HCT116 (cell line): ENCODE measurements at regions not wholly inside any gene's neighbourhood (a gene's known extent, or its start where the extent isn't known, plus 50 kb on each side); places are given as distances from the start of the nearest gene placed in this dataset.

ENCODE experiments used
- ATAC-seq: fragments of 200-7000 bp; cut with Tn5 transposase; 2 replicates; pipeline ENCODE4 v1.9.1; 2020; ENCODE audit warnings: mild to moderate bottlenecking, moderate library complexity
- BruUV-seq: library from RNA; stranded (reverse); fragments of 400-500 nt; replicated peaks from 2 replicates; lab custom pipeline; 2021; lab: Mats Ljungman, UMichigan
- CTCF ChIA-PET: fragments of 300-600 bp; sonication (Branson Sonifier 250); formaldehyde crosslinking; loops from one replicate; lab custom pipeline; 2021; ENCODE audit warnings: antibody characterized with exemption; lab: Charles Lee
- POLR2A ChIA-PET: fragments of 300-600, 350-600 bp; sonication (Branson Sonifier 250); formaldehyde crosslinking; loops from one replicate; lab custom pipeline; 2021; ENCODE audit warnings: antibody characterized with exemption; lab: Charles Lee
- RAD21 ChIA-PET, 2 experiments: fragments of 300-600 bp; sonication (Branson Sonifier 250); formaldehyde crosslinking; loops; one replicate each; lab custom pipeline; 2023; ENCODE audit warnings: low total read pairs in 2 of 2; ENCODE audit not compliant: uncharacterized antibody in 2 of 2, unreplicated experiment in 2 of 2, low non-redundant PET in 1 of 2; lab: Charles Lee
- DNase-seq: peaks from one replicate; pipeline ENCODE4 v3.0.0-alpha.2; 2010; ENCODE audit warnings: low read depth, low spot score
- H2AFZ ChIP-seq: fragments of 200-600 bp; shearing (Covaris generic), sonication (generic); 2 replicates; pipeline ENCODE4 v1.6.1; 2017; ENCODE audit warnings: low read depth, mixed run types, mixed read lengths, antibody characterized with exemption, low read length; ENCODE audit not compliant: poor library complexity, severe bottlenecking
- H3K27ac ChIP-seq: 2 replicates; pipeline ENCODE4 v1.5.1; 2012; ENCODE audit warnings: low read depth, low read length
- H3K27me3 ChIP-seq: fragments of 200-600 bp; sonication (generic); 2 replicates; pipeline ENCODE4 v1.6.1; 2016; ENCODE audit warnings: mixed run types, low read length, mixed read lengths; ENCODE audit not compliant: insufficient read depth
- H3K36me3 ChIP-seq, 2 experiments: fragments of 200-500 bp in 1 of 2; fragments of 200-600 bp in 1 of 2; sonication (Bioruptor generic) in 1 of 2; sonication (generic) in 1 of 2; 2 replicates each; pipeline versions ENCODE4 v1.5.1 to v1.6.1; 2014 to 2016; ENCODE audit warnings: low read length in 2 of 2, inconsistent platforms in 1 of 2, mixed read lengths in 1 of 2, mixed run types in 1 of 2; ENCODE audit not compliant: insufficient read depth in 2 of 2, control insufficient read depth in 1 of 2
- H3K4me1 ChIP-seq, 2 experiments: fragments of 200-600 bp in 1 of 2; sonication (generic) in 1 of 2; 2 replicates each; pipeline versions ENCODE4 v1.5.1 to v1.6.1; 2012 to 2017; ENCODE audit warnings: low read length in 2 of 2, inconsistent platforms in 1 of 2, mild to moderate bottlenecking in 1 of 2, mixed read lengths in 1 of 2, mixed run types in 1 of 2, moderate library complexity in 1 of 2; ENCODE audit not compliant: insufficient read depth in 2 of 2, control insufficient read depth in 1 of 2
- H3K4me2 ChIP-seq: fragments of 200-600 bp; sonication (generic); 2 replicates; pipeline ENCODE4 v1.6.1; 2017; ENCODE audit warnings: mixed run types, low read length, mixed read lengths
- H3K4me3 ChIP-seq, 2 experiments: fragments of 200-600 bp in 1 of 2; sonication (generic) in 1 of 2; replicated peaks in 1 of 2; 2 replicates each; pipeline ENCODE4 v1.5.1; 2011 to 2016; ENCODE audit warnings: low read length in 2 of 2, control low read depth in 1 of 2, low read depth in 1 of 2, mild to moderate bottlenecking in 1 of 2, mixed read lengths in 1 of 2, mixed run types in 1 of 2
- H3K79me2 ChIP-seq: fragments of 200-600 bp; sonication (generic); 2 replicates; pipeline ENCODE4 v1.6.1; 2017; ENCODE audit warnings: mild to moderate bottlenecking, mixed run types, low read length, moderate library complexity, mixed read lengths; ENCODE audit not compliant: insufficient read depth
- H3K9ac ChIP-seq: fragments of 200-600 bp; sonication (generic); 2 replicates; pipeline ENCODE4 v1.6.1; 2016; ENCODE audit warnings: low read length, mixed read lengths
- H3K9me2 ChIP-seq: fragments of 200-600 bp; sonication (generic), shearing (Covaris generic); 2 replicates; pipeline ENCODE4 v1.6.1; 2017; ENCODE audit warnings: mixed run types, mild to moderate bottlenecking, moderate library complexity; ENCODE audit not compliant: insufficient read depth
- H3K9me3 ChIP-seq, 2 experiments: fragments of 200-500 bp in 1 of 2; fragments of 200-600 bp in 1 of 2; sonication (Bioruptor generic) in 1 of 2; sonication (generic) in 1 of 2; 2 replicates each; pipeline ENCODE4 v1.6.1; 2014 to 2017; ENCODE audit warnings: low read length in 2 of 2, mixed read lengths in 2 of 2, inconsistent platforms in 1 of 2, low read depth in 1 of 2, mild to moderate bottlenecking in 1 of 2, mixed run types in 1 of 2, moderate library complexity in 1 of 2; ENCODE audit not compliant: control insufficient read depth in 1 of 2, insufficient read depth in 1 of 2
- H4K20me1 ChIP-seq: fragments of 200-600 bp; sonication (generic), shearing (Covaris generic); 2 replicates; pipeline ENCODE4 v1.6.1; 2017; ENCODE audit warnings: mixed run types, mild to moderate bottlenecking, moderate library complexity; ENCODE audit not compliant: insufficient read depth
- CTCF ChIP-seq, 3 experiments: fragments of 200-600 bp in 1 of 3; sonication (generic) in 1 of 3; IDR thresholded peaks in 2 of 3; conservative IDR thresholded peaks in 1 of 3; 2 replicates each; pipeline ENCODE4 v1.5.1; 2012 to 2017; ENCODE audit warnings: low read depth in 2 of 3, low read length in 2 of 3, antibody characterized with exemption in 1 of 3, borderline replicate concordance in 1 of 3, control low read depth in 1 of 3, mild to moderate bottlenecking in 1 of 3, mixed read lengths in 1 of 3, mixed run types in 1 of 3, moderate library complexity in 1 of 3; ENCODE audit not compliant: insufficient read depth in 1 of 3
- EGR1 ChIP-seq: IDR thresholded peaks from 2 replicates; pipeline ENCODE4 v1.6.1; 2012; ENCODE audit warnings: low read depth
- EZH2phosphoT487 ChIP-seq: fragments of 200-600 bp; IDR thresholded peaks from 2 replicates; pipeline ENCODE4 v1.6.1; 2018; ENCODE audit warnings: antibody characterized with exemption, borderline replicate concordance
- MAX ChIP-seq: IDR thresholded peaks from 2 replicates; pipeline ENCODE4 v1.6.1; 2012
- POLR2AphosphoS5 ChIP-seq: IDR thresholded peaks from 2 replicates; pipeline ENCODE4 v1.6.1; 2011; ENCODE audit warnings: mild to moderate bottlenecking, low read depth, low read length, moderate library complexity
- ZFX ChIP-seq: fragments of 450-650 bp; IDR thresholded peaks from 2 replicates; pipeline ENCODE4 v1.6.1; 2017
- ZNF274 ChIP-seq: fragments of 200-500 bp; sonication (Bioruptor generic); IDR thresholded peaks from 2 replicates; pipeline ENCODE4 v1.6.1; 2014; ENCODE audit warnings: mild to moderate bottlenecking, low read depth, low read length, inconsistent platforms
- intact Hi-C: fragments of 100-400 bp; cut with micrococcal nuclease; formaldehyde crosslinking; loops from 2 replicates; pipeline ENCODE4 v1.10.0; 2022
- TF ChIP-seq, protein P1 (sequence below): IDR thresholded peaks from 2 replicates; pipeline ENCODE4 v1.6.1; 2012

GRCh38 chr9:78437296-78437695, 140.4 kb downstream of the PSAT1 start:
- Histone ChIP-seq H3K9ac (no peak overlapping the region), H3K27me3 (peaks cover 9% of the 10 kb centered on the region; the same call in 1 of the 2 replicates)
- CTCF ChIA-PET, result no interaction called here

More at GRCh38 chr9:78437296-78437695, 140.4 kb downstream of the PSAT1 start:
- H3K9me3 ChIP-seq, result no peaks in the 10 kb centered on the region
- ATAC-seq (no peak), DNase-seq (no peak)
- no peaks in the 10 kb centered on the region for H3K9me2 ChIP-seq
- no peaks in the 10 kb centered on the region for H3K36me3 ChIP-seq
- H3K4me3 ChIP-seq, result no peak overlapping the region
- H3K4me2 ChIP-seq, result no peak overlapping the region
- H4K20me1 ChIP-seq, result no peaks in the 10 kb centered on the region
- RAD21 ChIA-PET, result no interaction called here
- POLR2A ChIA-PET, result no interaction called here
- no peaks in the 10 kb centered on the region for H3K4me1 ChIP-seq
- no peak overlapping the region for H3K27ac ChIP-seq
- no peak overlapping the region for H2AFZ ChIP-seq
- intact Hi-C loops, result loop anchor here (5.0 to 10.0 kb wide), 2 partner anchors 268 to 695 kb away; no protein-coding TSS in a partner anchor
- BruUV-seq, result no TSS peak
- no peaks in the 10 kb centered on the region for H3K79me2 ChIP-seq
- TF ChIP-seq MAX (no peak), EZH2phosphoT487 (no peak), POLR2AphosphoS5 (no peak), CTCF (IDR thresholded peaks at IDR 0.05 in 2 of 3, conservative IDR thresholded peaks at IDR 0.05 in 1 of 3; ENCODE audit: borderline replicate concordance in 1 of 3, insufficient read depth in 1 of 3, low read depth in 2 of 3, low read length in 2 of 3) (no peak), ZNF274 (no peak), EGR1 (no peak), ZFX (no peak)
- TF ChIP-seq, protein P1, sequence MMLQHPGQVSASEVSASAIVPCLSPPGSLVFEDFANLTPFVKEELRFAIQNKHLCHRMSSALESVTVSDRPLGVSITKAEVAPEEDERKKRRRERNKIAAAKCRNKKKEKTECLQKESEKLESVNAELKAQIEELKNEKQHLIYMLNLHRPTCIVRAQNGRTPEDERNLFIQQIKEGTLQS, result no peak
